Osteoblast (primary cell): ENCODE measurements at regions not wholly inside any gene's neighbourhood (a gene's known extent, or its start where the extent isn't known, plus 50 kb on each side); places are given as distances from the start of the nearest gene placed in this dataset.

Source experiments
- DNase-seq: peaks from one replicate; pipeline ENCODE4 v3.0.0; 2011; ENCODE audit warnings: low spot score, mixed read lengths; ENCODE audit not compliant: insufficient read length; ENCODE audit errors: missing footprints
- H2AFZ ChIP-seq: 2 replicates; pipeline ENCODE4 v1.6.0; 2011; ENCODE audit warnings: mild to moderate bottlenecking, low read length
- H3K27ac ChIP-seq: 2 replicates; pipeline ENCODE4 v1.5.1; 2011; ENCODE audit warnings: mild to moderate bottlenecking, low read depth, low read length, moderate library complexity
- H3K27me3 ChIP-seq: 2 replicates; pipeline ENCODE4 v1.6.0; 2012; ENCODE audit warnings: mild to moderate bottlenecking, control low read depth, inconsistent platforms, low read length, moderate library complexity; ENCODE audit not compliant: insufficient read depth
- H3K36me3 ChIP-seq: 2 replicates; pipeline ENCODE4 v1.5.1; 2011; ENCODE audit warnings: mild to moderate bottlenecking, low read length, control low read depth, moderate library complexity; ENCODE audit not compliant: insufficient read depth
- H3K4me1 ChIP-seq: 2 replicates; pipeline ENCODE4 v1.5.1; 2011; ENCODE audit warnings: mild to moderate bottlenecking, low read length, control low read depth, moderate library complexity; ENCODE audit not compliant: insufficient read depth
- H3K4me2 ChIP-seq: 2 replicates; pipeline ENCODE4 v1.6.0; 2011; ENCODE audit warnings: mild to moderate bottlenecking, low read length; ENCODE audit not compliant: insufficient read depth
- H3K4me3 ChIP-seq: fragments of 200-600 bp; sonication (generic); 3 replicates; pipeline ENCODE4 v1.5.1; 2012; ENCODE audit warnings: mild to moderate bottlenecking, low read length, inconsistent platforms; ENCODE audit not compliant: insufficient read depth
- H3K79me2 ChIP-seq: 2 replicates; pipeline ENCODE4 v1.6.0; 2012; ENCODE audit warnings: mild to moderate bottlenecking, low read length, control low read depth, inconsistent platforms; ENCODE audit not compliant: insufficient read depth
- H3K9me3 ChIP-seq: 2 replicates; pipeline ENCODE4 v1.5.1; 2011; ENCODE audit warnings: low read depth, low read length, control low read depth
- H4K20me1 ChIP-seq: 2 replicates; pipeline ENCODE4 v1.6.0; 2012; ENCODE audit warnings: mild to moderate bottlenecking, low read length, control low read depth; ENCODE audit not compliant: insufficient read depth
- TF ChIP-seq, protein P1 (sequence below): IDR thresholded peaks from 2 replicates; pipeline ENCODE4 v1.5.1; 2011; ENCODE audit warnings: mild to moderate bottlenecking, low read depth, low read length, moderate library complexity; ENCODE audit errors: extremely low read depth

DNA sequence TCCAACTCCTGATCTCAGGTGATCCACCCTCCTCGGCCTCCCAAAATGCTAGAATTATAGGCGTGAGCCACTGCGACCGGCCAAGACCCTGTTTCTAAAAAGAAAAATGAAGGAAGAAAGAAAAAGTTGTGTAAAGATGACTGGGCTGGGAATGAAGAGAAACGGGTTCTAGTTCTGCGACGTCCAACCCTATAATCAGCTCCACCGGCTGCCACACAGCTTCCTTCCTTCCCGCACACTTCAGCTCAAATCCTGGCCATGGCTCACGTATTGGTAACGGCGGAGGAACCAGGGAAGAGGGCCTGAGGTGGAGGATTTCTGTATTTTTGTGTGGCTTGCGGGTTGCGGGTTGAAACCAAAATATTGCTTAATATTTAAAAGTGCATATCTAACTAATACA is 88.1 kb downstream of the MYL12B start:
- no peak for DNase-seq
- no peaks in the 10 kb centered on the region for H3K27me3 ChIP-seq
- no peaks in the 10 kb centered on the region for H3K9me3 ChIP-seq
- H3K36me3 ChIP-seq: no peaks in the 10 kb centered on the region
- no peak overlapping the region for H3K4me3 ChIP-seq
- H2AFZ ChIP-seq: no peak overlapping the region
- TF ChIP-seq, protein P1, sequence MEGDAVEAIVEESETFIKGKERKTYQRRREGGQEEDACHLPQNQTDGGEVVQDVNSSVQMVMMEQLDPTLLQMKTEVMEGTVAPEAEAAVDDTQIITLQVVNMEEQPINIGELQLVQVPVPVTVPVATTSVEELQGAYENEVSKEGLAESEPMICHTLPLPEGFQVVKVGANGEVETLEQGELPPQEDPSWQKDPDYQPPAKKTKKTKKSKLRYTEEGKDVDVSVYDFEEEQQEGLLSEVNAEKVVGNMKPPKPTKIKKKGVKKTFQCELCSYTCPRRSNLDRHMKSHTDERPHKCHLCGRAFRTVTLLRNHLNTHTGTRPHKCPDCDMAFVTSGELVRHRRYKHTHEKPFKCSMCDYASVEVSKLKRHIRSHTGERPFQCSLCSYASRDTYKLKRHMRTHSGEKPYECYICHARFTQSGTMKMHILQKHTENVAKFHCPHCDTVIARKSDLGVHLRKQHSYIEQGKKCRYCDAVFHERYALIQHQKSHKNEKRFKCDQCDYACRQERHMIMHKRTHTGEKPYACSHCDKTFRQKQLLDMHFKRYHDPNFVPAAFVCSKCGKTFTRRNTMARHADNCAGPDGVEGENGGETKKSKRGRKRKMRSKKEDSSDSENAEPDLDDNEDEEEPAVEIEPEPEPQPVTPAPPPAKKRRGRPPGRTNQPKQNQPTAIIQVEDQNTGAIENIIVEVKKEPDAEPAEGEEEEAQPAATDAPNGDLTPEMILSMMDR: no peak
- H3K79me2 ChIP-seq: no peaks in the 10 kb centered on the region
- H3K4me2 ChIP-seq: no peak overlapping the region
- H3K4me1 ChIP-seq: peaks cover 7% of the 10 kb centered on the region
- no peaks in the 10 kb centered on the region for H4K20me1 ChIP-seq
- H3K27ac ChIP-seq: no peak overlapping the region

DNA sequence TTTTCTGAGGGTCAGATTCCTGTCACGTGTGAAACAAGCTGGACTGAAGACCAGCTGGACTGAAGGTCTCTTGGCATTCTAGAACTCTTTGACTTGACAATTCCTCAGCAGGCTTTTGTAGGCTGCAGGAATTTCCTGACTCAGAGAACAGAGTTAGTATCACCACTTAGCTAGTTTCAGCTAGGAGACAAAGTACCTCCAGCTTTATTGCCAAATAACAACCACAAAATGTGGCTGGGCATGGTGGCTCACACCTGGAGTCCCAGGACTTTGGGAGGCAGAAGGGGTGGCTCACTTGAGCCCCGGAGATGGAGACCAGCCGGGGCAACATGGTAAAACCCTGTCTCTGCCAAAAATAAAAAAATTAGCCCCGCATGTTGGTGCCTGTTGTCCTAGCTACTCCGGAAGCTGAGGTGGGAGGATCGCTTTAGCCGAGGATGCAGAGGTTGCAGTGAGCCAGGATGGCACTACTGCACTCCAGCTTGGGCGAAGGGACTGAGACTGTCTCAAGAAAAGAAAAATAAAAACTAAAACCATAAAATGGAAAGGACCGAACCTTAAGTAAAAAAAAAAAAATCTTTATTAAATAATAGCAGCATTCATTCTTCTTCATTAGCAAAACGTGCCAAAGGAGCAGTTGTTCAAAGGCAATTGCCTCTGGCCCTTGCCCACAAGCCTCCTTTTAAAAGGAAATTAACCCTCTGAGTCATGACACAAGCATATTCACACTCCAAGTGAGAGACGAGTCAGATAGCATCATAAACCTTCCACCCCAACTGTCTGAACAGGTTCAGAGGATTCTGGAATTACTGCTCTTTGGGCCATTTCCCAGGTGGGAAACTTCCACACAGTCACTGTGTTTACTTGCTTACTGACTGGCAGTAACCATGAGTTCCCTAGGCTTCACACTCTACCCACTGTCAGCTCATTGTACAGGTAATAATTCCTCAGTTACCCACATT is 88.9 kb downstream of the MYL12B start:
- no peak for DNase-seq
- H4K20me1 ChIP-seq: no peaks in the 10 kb centered on the region
- no peaks in the 10 kb centered on the region for H3K9me3 ChIP-seq
- TF ChIP-seq, protein P1: no peak
- H3K4me3 ChIP-seq: no peak overlapping the region
- H3K79me2 ChIP-seq: no peaks in the 10 kb centered on the region
- no peak overlapping the region for H2AFZ ChIP-seq
- H3K27me3 ChIP-seq: no peaks in the 10 kb centered on the region
- H3K27ac ChIP-seq: no peak overlapping the region
- peaks cover 7% of the 10 kb centered on the region for H3K4me1 ChIP-seq
- no peaks in the 10 kb centered on the region for H3K36me3 ChIP-seq
- H3K4me2 ChIP-seq: no peak overlapping the region

DNA sequence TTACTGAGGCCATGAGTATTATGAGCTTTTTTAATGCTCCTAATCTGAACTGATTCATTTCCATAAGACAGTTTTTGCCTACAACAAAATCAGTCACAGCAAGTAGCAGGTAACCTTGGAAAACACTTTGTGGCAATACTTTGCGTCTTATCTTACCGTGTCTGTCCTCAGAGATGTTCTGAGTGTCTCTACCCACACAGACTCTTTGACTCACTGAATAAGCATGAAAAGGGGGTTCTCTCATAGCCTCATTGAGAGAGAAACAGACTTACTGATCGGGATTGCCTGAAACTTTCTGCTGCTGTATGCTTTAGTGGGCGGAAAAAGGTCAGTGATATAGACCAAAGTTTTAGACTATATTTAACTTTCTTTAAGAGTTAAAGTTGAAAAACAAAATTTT is 92.6 kb downstream of the MYL12B start:
- H4K20me1 ChIP-seq: no peaks in the 10 kb centered on the region
- no peaks in the 10 kb centered on the region for H3K36me3 ChIP-seq
- H3K4me2 ChIP-seq: no peak overlapping the region
- DNase-seq: no peak
- TF ChIP-seq, protein P1: no peak
- peaks cover 7% of the 10 kb centered on the region for H3K4me1 ChIP-seq
- no peak overlapping the region for H3K27ac ChIP-seq
- H2AFZ ChIP-seq: no peak overlapping the region
- no peaks in the 10 kb centered on the region for H3K9me3 ChIP-seq
- H3K4me3 ChIP-seq: no peak overlapping the region
- H3K27me3 ChIP-seq: no peaks in the 10 kb centered on the region
- H3K79me2 ChIP-seq: no peaks in the 10 kb centered on the region

DNA sequence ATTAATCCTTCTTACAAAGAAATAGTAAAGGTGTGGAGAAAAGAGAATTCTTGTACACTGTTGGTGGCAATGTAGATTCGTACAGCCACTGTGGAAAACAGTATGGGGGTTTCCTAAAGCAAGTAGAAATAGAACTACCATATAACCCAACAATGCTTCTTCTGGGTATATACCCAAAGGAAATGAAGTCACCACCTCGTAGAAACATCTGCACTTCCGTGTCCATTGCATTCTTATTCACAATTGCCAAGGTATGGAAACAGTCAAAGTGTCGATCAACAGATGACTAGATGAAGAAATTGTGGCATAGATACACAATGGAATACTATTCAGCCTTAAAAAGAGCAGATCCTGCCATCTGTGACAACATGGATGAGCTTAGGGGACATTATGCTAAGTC is 93.4 kb upstream of the TGIF1 start:
- H3K27ac ChIP-seq: no peak overlapping the region
- H3K79me2 ChIP-seq: no peaks in the 10 kb centered on the region
- no peaks in the 10 kb centered on the region for H3K4me1 ChIP-seq
- H3K9me3 ChIP-seq: no peaks in the 10 kb centered on the region
- TF ChIP-seq, protein P1: no peak
- H3K27me3 ChIP-seq: no peaks in the 10 kb centered on the region
- no peaks in the 10 kb centered on the region for H3K36me3 ChIP-seq
- H4K20me1 ChIP-seq: no peaks in the 10 kb centered on the region
- no peak for DNase-seq
- no peak overlapping the region for H3K4me3 ChIP-seq
- no peak overlapping the region for H3K4me2 ChIP-seq
- no peak overlapping the region for H2AFZ ChIP-seq
